ENCODE measurements at regions not wholly inside any gene's neighbourhood (a gene's known extent, or its start where the extent isn't known, plus 50 kb on each side); places are given as distances from the start of the nearest gene placed in this dataset.

DNA sequence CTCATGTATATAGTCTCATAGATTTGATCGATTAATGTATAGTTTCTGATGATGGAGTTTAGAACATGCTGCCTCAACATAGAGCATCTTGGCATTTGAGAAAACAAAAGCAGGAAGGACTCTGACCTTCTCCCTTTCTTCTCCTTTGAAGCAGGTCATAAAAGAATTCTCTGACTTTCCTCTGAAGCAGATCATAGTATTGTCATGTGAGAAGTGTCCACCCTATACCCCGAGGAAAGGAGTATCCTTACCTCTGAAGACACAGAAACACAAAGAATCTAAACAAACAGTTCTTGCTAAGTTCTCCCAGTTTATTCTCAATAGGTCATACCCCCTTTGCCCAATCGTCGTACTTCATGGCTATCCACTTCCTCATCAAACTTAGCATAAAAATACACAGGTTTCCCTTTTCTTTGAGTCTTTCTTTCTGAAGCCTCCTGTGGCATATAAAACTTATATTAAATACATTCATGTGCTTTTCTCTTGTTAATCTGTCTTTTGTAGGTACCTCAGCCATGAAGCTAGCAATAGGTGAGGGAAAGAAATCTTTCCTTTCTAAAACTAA lies 194.9 kb downstream of the REEP3 start:
- TF ChIP-seq ZNF3 (CRISPR knock-in tag; IDR thresholded peaks at IDR 0.05) = no peak
- TF ChIP-seq, protein P1, sequence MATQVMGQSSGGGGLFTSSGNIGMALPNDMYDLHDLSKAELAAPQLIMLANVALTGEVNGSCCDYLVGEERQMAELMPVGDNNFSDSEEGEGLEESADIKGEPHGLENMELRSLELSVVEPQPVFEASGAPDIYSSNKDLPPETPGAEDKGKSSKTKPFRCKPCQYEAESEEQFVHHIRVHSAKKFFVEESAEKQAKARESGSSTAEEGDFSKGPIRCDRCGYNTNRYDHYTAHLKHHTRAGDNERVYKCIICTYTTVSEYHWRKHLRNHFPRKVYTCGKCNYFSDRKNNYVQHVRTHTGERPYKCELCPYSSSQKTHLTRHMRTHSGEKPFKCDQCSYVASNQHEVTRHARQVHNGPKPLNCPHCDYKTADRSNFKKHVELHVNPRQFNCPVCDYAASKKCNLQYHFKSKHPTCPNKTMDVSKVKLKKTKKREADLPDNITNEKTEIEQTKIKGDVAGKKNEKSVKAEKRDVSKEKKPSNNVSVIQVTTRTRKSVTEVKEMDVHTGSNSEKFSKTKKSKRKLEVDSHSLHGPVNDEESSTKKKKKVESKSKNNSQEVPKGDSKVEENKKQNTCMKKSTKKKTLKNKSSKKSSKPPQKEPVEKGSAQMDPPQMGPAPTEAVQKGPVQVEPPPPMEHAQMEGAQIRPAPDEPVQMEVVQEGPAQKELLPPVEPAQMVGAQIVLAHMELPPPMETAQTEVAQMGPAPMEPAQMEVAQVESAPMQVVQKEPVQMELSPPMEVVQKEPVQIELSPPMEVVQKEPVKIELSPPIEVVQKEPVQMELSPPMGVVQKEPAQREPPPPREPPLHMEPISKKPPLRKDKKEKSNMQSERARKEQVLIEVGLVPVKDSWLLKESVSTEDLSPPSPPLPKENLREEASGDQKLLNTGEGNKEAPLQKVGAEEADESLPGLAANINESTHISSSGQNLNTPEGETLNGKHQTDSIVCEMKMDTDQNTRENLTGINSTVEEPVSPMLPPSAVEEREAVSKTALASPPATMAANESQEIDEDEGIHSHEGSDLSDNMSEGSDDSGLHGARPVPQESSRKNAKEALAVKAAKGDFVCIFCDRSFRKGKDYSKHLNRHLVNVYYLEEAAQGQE (IDR thresholded peaks at IDR 0.05; ENCODE audit: borderline replicate concordance in 1 of 2, low read depth in 1 of 2, low read length in 2 of 2) = no peak
- TF ChIP-seq ZBTB33 (CRISPR knock-in tag; IDR thresholded peaks at IDR 0.05) = no peak
- TF ChIP-seq NONO (IDR thresholded peaks at IDR 0.05) = no peak
- TF ChIP-seq NONO (CRISPR knock-in tag; conservative IDR thresholded peaks at IDR 0.05) = no peak
- no peak for TF ChIP-seq ELK4 (CRISPR knock-in tag; IDR thresholded peaks at IDR 0.05; ENCODE audit: borderline replicate concordance)
- no peak for TF ChIP-seq ZNF232 (CRISPR knock-in tag; IDR thresholded peaks at IDR 0.05; ENCODE audit: borderline replicate concordance)
- no peak for TF ChIP-seq SP1 (IDR thresholded peaks at IDR 0.05)
- no peak for TF ChIP-seq SP1 (CRISPR knock-in tag; IDR thresholded peaks at IDR 0.05)
- no peak for TF ChIP-seq ZNF143 (CRISPR knock-in tag; IDR thresholded peaks at IDR 0.05)

All from HepG2 (cell line).